T-cell (primary cell): ENCODE measurements at regions not wholly inside any gene's neighbourhood (a gene's known extent, or its start where the extent isn't known, plus 50 kb on each side); places are given as distances from the start of the nearest gene placed in this dataset.

Source experiments
- ATAC-seq, 4 experiments: fragments of 200-7000 bp in 3 of 4; fragments of 150-1000 bp in 1 of 4; cut with Tn5 transposase; replicated peaks in 1 of 4; 1 replicate in 3 of 4; 2 replicates in 1 of 4; pipeline ENCODE4 v1.10.0; 2021; ENCODE audit warnings: moderate library complexity in 3 of 4, mild to moderate bottlenecking in 2 of 4, moderate number of reproducible peaks in 1 of 4
- CTCF ChIA-PET, 2 donors: fragments of 300-600 bp; sonication (Branson Sonifier 250); formaldehyde crosslinking; loops; one replicate each; lab custom pipeline; 2022; ENCODE audit warnings: antibody characterized with exemption in 2 of 2; lab: Charles Lee
- POLR2A ChIA-PET, 2 donors: fragments of 300-600 bp; sonication (Branson Sonifier 250); formaldehyde crosslinking; loops; one replicate each; lab custom pipeline; 2022; ENCODE audit warnings: antibody characterized with exemption in 2 of 2; lab: Charles Lee
- DNase-seq, 35 experiments: peaks; one replicate each; pipeline versions ENCODE4 v3.0.0 to v3.0.0-alpha.2; 2013 to 2023
- H3K27ac ChIP-seq: one replicate; pipeline ENCODE4 v1.5.1; 2013; ENCODE audit warnings: low read length
- H3K27me3 ChIP-seq, 2 experiments: replicated peaks in 1 of 2; 1 replicate in 1 of 2; 2 replicates in 1 of 2; pipeline versions ENCODE4 v1.6.1 to v1.7.0; 2013; ENCODE audit warnings: low read length in 1 of 2, mixed read lengths in 1 of 2; ENCODE audit not compliant: control insufficient read depth in 2 of 2, insufficient read depth in 2 of 2; ENCODE audit errors: extremely low read depth in 1 of 2
- H3K36me3 ChIP-seq, 2 donors: 1 replicate in 1 of 2; 2 replicates in 1 of 2; pipeline versions ENCODE4 v1.6.1 to v1.7.0; 2013; ENCODE audit warnings: low read length in 1 of 2; ENCODE audit not compliant: control insufficient read depth in 2 of 2, insufficient read depth in 1 of 2; ENCODE audit errors: extremely low read depth in 1 of 2
- H3K4me1 ChIP-seq, 2 experiments: 1 replicate in 1 of 2; 2 replicates in 1 of 2; pipeline versions ENCODE4 v1.6.1 to v1.7.0; 2013; ENCODE audit warnings: low read length in 2 of 2, mixed read lengths in 1 of 2; ENCODE audit not compliant: insufficient read depth in 2 of 2, control insufficient read depth in 1 of 2; ENCODE audit errors: extremely low read depth in 1 of 2
- H3K4me3 ChIP-seq, 2 donors: 1 replicate in 1 of 2; 2 replicates in 1 of 2; pipeline versions ENCODE4 v1.5.1 to v1.7.0; 2013; ENCODE audit warnings: mild to moderate bottlenecking in 2 of 2, low read length in 1 of 2, moderate library complexity in 1 of 2; ENCODE audit not compliant: control insufficient read depth in 1 of 2; ENCODE audit errors: extremely low read depth in 1 of 2
- H3K9me3 ChIP-seq: 2 replicates; pipeline ENCODE4 v1.7.0; 2013
- H3K27ac Mint-ChIP-seq, 2 donors: one replicate each; pipeline ENCODE4 v1.8.0; 2020 to 2021; ENCODE audit warnings: mild to moderate bottlenecking in 2 of 2, mixed read lengths in 2 of 2
- H3K27me3 Mint-ChIP-seq, 2 donors: one replicate each; pipeline ENCODE4 v1.8.0; 2021 to 2022; ENCODE audit warnings: mixed read lengths in 2 of 2
- H3K36me3 Mint-ChIP-seq: one replicate; pipeline ENCODE4 v1.8.0; 2021; ENCODE audit warnings: mixed read lengths
- H3K4me1 Mint-ChIP-seq, 3 donors: one replicate each; pipeline ENCODE4 v1.8.0; 2020 to 2022; ENCODE audit warnings: mixed read lengths in 3 of 3, mild to moderate bottlenecking in 1 of 3
- H3K4me3 Mint-ChIP-seq, 3 donors: one replicate each; pipeline ENCODE4 v1.8.0; 2020 to 2022; ENCODE audit warnings: mild to moderate bottlenecking in 3 of 3, mixed read lengths in 3 of 3, moderate library complexity in 3 of 3
- H3K9me3 Mint-ChIP-seq, 3 donors: one replicate each; pipeline ENCODE4 v1.8.0; 2020 to 2022; ENCODE audit warnings: mixed read lengths in 3 of 3
- WGBS: methylation state at CpG from one replicate; pipeline ENCODE4 v1.1.5; 2013; ENCODE audit warnings: missing lambda C conversion rate; ENCODE audit not compliant: insufficient coverage; 5-methylcytosine and 5-hydroxymethylcytosine counted together

GRCh38 chr3:168330983-168331382, 235.3 kb upstream of the GOLIM4 start:
- Histone ChIP-seq H3K9me3 (no peaks in the 10 kb centered on the region), H3K4me1 (no peaks in the 10 kb centered on the region), H3K27ac (no peak overlapping the region), H3K36me3 (no peaks in the 10 kb centered on the region), H3K4me3 (no peak overlapping the region), H3K27me3 (no peaks in the 10 kb centered on the region)
- Mint-ChIP-seq H3K4me3 (no peak overlapping the region), H3K36me3 (no peaks in the 10 kb centered on the region), H3K4me1 (no peaks in the 10 kb centered on the region), H3K9me3 (peaks cover 0 to 4% (median 4%) of the 10 kb centered on the region in 3 donors), H3K27me3 (no peaks in the 10 kb centered on the region), H3K27ac (no peak overlapping the region)
- ChIA-PET CTCF (no interaction called here), POLR2A (no interaction called here)
- no CpG with 5 or more reads among the region's 3 CpGs for WGBS
- DNase-seq (no peak), ATAC-seq (no peak)

GRCh38 chr3:168327856-168328255, 232.1 kb upstream of the GOLIM4 start:
- H3K36me3 ChIP-seq, result no peaks in the 10 kb centered on the region
- Mint-ChIP-seq H3K27ac (no peak overlapping the region), H3K4me1 (no peaks in the 10 kb centered on the region), H3K27me3 (no peaks in the 10 kb centered on the region), H3K4me3 (no peak overlapping the region), H3K9me3 (peaks cover 0 to 7% (median 2%) of the 10 kb centered on the region in 3 donors), H3K36me3 (no peaks in the 10 kb centered on the region)
- DNase-seq (no peak), ATAC-seq (no peak)
- no peak overlapping the region for H3K27ac ChIP-seq
- no peaks in the 10 kb centered on the region for H3K27me3 ChIP-seq
- no CpG with 5 or more reads among the region's 1 CpG for WGBS
- no peaks in the 10 kb centered on the region for H3K9me3 ChIP-seq
- CTCF ChIA-PET, result no interaction called here
- H3K4me1 ChIP-seq, result no peaks in the 10 kb centered on the region
- no peak overlapping the region for H3K4me3 ChIP-seq
- POLR2A ChIA-PET, result no interaction called here

- no peaks in the 10 kb centered on the region for H3K4me1 Mint-ChIP-seq
- no peaks in the 10 kb centered on the region for H3K9me3 ChIP-seq
These were observed 230.0 kb upstream of the GOLIM4 start for GRCh38 chr3:168325684-168326083.

GRCh38 chr3:168322941-168323340, 227.2 kb upstream of the GOLIM4 start:
- Histone ChIP-seq H3K27ac (no peak overlapping the region), H3K4me1 (no peaks in the 10 kb centered on the region), H3K9me3 (no peaks in the 10 kb centered on the region), H3K27me3 (no peaks in the 10 kb centered on the region), H3K4me3 (no peak overlapping the region), H3K36me3 (no peaks in the 10 kb centered on the region)
- ChIA-PET POLR2A (no interaction called here), CTCF (interaction anchor here in 1 of 2 donors (0.6 kb wide), 1 partner anchor 1396 kb away, joined by 4 read pairs; no protein-coding TSS in a partner anchor)
- Mint-ChIP-seq H3K27ac (no peak overlapping the region), H3K27me3 (no peaks in the 10 kb centered on the region), H3K36me3 (no peaks in the 10 kb centered on the region), H3K9me3 (peaks cover 0 to 8% (median 5%) of the 10 kb centered on the region in 3 donors), H3K4me1 (no peaks in the 10 kb centered on the region), H3K4me3 (no peak overlapping the region)
- DNase-seq (no peak), ATAC-seq (no peak)
- no CpG with 5 or more reads among the region's 4 CpGs for WGBS

More at GRCh38 chr3:168325684-168326083, 230.0 kb upstream of the GOLIM4 start:
- Mint-ChIP-seq H3K27ac (no peak overlapping the region), H3K9me3 (peaks cover 0 to 3% (median 2%) of the 10 kb centered on the region in 3 donors), H3K36me3 (no peaks in the 10 kb centered on the region), H3K4me3 (no peak overlapping the region), H3K27me3 (no peaks in the 10 kb centered on the region)
- Histone ChIP-seq H3K36me3 (no peaks in the 10 kb centered on the region), H3K4me3 (no peak overlapping the region), H3K4me1 (no peaks in the 10 kb centered on the region), H3K27ac (no peak overlapping the region), H3K27me3 (no peaks in the 10 kb centered on the region)
- CTCF ChIA-PET, result interaction anchor here in 1 of 2 donors (0.6 kb wide), 1 partner anchor 11 kb away, joined by 3 read pairs; no protein-coding TSS in a partner anchor
- DNase-seq, result no peak
- ATAC-seq, result no peak
- POLR2A ChIA-PET, result no interaction called here

- POLR2A ChIA-PET, result no interaction called here
- no peak for ATAC-seq
These were observed 218.4 kb upstream of the GOLIM4 start for GRCh38 chr3:168314166-168314565.

GRCh38 chr3:168312984-168313383, 217.3 kb upstream of the GOLIM4 start:
- no peaks in the 10 kb centered on the region for H3K9me3 ChIP-seq
- no peak overlapping the region for H3K4me3 ChIP-seq
- no peaks in the 10 kb centered on the region for H3K4me1 ChIP-seq
- H3K36me3 ChIP-seq, result no peaks in the 10 kb centered on the region
- no peak overlapping the region for H3K27ac ChIP-seq
- CTCF ChIA-PET, result no interaction called here
- H3K36me3 Mint-ChIP-seq, result no peaks in the 10 kb centered on the region
- H3K9me3 Mint-ChIP-seq, result peaks cover 0 to 3% (median 0%) of the 10 kb centered on the region in 3 donors
- no peaks in the 10 kb centered on the region for H3K27me3 Mint-ChIP-seq
- WGBS, result 60% methylated on average over 1 of the region's 4 CpGs
- ATAC-seq (no peak), DNase-seq (no peak)
- POLR2A ChIA-PET, result no interaction called here
- H3K4me3 Mint-ChIP-seq, result no peak overlapping the region
- no peaks in the 10 kb centered on the region for H3K27me3 ChIP-seq
- no peaks in the 10 kb centered on the region for H3K4me1 Mint-ChIP-seq
- H3K27ac Mint-ChIP-seq, result no peak overlapping the region

More at GRCh38 chr3:168314166-168314565, 218.4 kb upstream of the GOLIM4 start:
- Histone ChIP-seq H3K4me3 (no peak overlapping the region), H3K27me3 (no peaks in the 10 kb centered on the region), H3K36me3 (no peaks in the 10 kb centered on the region), H3K27ac (no peak overlapping the region), H3K4me1 (no peaks in the 10 kb centered on the region), H3K9me3 (no peaks in the 10 kb centered on the region)
- Mint-ChIP-seq H3K9me3 (peaks cover 0 to 5% (median 0%) of the 10 kb centered on the region in 3 donors), H3K27ac (no peak overlapping the region), H3K4me1 (no peaks in the 10 kb centered on the region), H3K36me3 (no peaks in the 10 kb centered on the region), H3K4me3 (no peak overlapping the region), H3K27me3 (no peaks in the 10 kb centered on the region)
- WGBS, result no CpG with 5 or more reads among the region's 3 CpGs
- CTCF ChIA-PET, result interaction anchor here (0.5 to 0.7 kb wide), 2 partner anchors 12 to 114 kb away, joined by 3 read pairs; no protein-coding TSS in a partner anchor
- DNase-seq, result no peak

GRCh38 chr3:168307893-168308292, 212.2 kb upstream of the GOLIM4 start:
- H3K27ac Mint-ChIP-seq, result no peak overlapping the region
- DNase-seq, result no peak
- Histone ChIP-seq H3K4me1 (no peaks in the 10 kb centered on the region), H3K27ac (no peak overlapping the region), H3K9me3 (no peaks in the 10 kb centered on the region), H3K4me3 (no peak overlapping the region), H3K36me3 (no peaks in the 10 kb centered on the region), H3K27me3 (no peaks in the 10 kb centered on the region)
- POLR2A ChIA-PET, result no interaction called here
- no peaks in the 10 kb centered on the region for H3K27me3 Mint-ChIP-seq
- H3K4me3 Mint-ChIP-seq, result no peak overlapping the region
- H3K36me3 Mint-ChIP-seq, result no peaks in the 10 kb centered on the region
- H3K9me3 Mint-ChIP-seq, result peaks cover 0 to 4% (median 4%) of the 10 kb centered on the region in 3 donors
- H3K4me1 Mint-ChIP-seq, result no peaks in the 10 kb centered on the region
- CTCF ChIA-PET, result no interaction called here
- ATAC-seq, result no peak
